Activated T-cell treated with anti-CD3 and anti-CD28 coated beads for 1 hour (primary cell): ENCODE measurements at regions not wholly inside any gene's neighbourhood (a gene's known extent, or its start where the extent isn't known, plus 50 kb on each side); places are given as distances from the start of the nearest gene placed in this dataset.

Experiments used
- DNase-seq: peaks from one replicate; pipeline ENCODE4 v3.0.0-alpha.2; 2020; ENCODE audit warnings: low read depth

GRCh38 chr16:85309656-85310587, 197.7 kb upstream of the CIBAR2 start:
- DNase-seq: no peak

DNA sequence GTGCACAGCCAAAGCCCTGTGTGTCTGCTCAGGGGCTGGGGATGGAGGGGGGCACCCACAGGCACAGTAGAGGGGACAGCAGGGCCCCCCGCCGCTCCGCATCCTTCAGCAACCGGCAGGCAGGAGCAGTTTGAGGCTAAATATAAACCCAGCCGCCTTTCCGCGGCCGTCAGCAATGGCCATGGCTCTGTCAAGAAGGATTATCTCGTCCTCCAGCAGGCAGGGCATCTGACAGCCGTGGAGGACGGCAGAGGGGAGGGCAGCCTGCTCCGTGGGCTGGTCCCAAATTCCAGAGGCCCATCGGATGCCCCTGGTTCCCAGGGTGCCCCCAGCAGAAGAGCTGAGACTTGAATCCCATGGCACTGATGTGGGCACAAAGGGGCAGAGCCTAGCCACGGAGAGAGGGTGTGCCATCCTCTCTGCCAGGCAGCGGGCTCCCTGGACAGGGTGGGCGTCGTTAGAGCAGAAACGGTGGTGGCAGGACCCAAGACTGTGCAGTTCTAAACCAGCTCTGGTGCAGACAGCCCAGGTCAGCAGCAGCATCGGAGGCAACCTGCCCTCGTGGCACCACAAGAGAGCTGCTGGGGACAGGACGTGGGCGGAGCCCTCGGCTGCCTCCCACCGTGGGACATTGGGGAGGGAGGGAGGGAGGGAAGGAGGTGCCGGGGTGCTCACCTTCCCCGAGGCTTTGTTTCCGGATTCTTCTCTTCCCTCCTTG, 198.8 kb upstream of the CIBAR2 start:
- DNase-seq: no peak

- no peak for DNase-seq
Measured at GRCh38 chr16:85311741-85312140, 199.5 kb upstream of the CIBAR2 start.

DNA sequence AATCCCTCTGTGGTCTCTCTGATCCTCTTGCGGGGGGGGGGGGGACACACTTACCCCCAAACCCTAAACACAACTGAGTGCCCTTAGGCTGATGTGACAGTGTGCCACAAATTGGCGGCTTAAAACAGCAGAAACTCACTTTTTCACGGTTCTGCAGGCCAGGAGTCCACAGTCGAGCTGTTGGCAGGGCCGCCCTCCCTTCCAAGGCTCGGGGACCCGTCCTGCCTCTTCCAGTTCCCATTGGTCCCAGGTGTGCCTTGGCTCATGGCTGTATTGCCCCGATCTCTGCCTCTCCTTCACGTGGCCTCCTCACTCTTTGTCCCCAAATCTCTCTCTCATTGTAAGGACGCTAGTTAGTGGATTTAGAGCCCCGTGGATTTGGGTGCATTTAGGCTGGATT, 199.9 kb upstream of the CIBAR2 start:
- DNase-seq: no peak

DNA sequence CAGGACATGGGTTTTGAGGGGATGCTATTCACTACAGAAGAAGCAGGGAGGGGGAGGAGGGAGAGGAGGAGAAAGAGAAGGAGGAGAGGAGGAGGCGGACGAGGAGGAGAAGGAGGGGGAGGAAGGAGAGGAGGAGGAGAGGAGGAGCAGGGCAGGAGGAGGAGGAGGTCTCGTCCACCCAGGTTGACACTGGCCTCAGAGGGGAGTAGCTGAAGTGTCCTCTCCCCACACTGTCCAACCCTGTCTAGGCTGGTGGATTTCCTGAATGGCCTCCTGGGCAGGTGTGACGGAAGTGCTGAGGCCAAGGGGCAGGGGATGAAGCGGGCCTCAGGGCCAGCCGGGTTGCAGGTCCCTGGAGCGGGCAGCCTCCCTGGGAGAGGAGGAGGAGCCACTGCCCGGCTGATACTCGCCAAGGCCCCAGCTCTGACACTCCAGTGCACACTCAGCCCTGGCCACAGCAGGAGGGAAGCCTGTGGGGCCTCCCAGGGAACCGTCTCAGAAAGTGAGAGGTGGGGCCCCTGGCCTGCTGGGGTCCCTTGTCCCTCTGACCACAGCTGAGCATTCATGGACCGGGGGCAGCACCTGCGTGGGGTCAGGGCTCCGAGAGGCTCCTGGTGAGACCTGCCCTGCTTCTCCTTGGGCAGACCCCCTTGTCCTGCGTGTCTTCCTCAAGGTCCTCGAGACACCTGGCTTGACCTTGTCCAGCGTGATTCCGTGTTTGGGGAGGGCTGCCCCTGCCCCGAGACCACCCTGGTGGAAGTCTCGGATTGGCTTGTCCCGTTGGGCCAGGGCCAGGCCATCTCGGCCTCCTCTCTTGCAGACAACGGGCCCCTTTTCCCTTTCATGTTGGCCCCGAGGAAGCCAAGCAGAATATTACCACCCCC, 200.6 kb upstream of the CIBAR2 start:
- DNase-seq: no peak

DNA sequence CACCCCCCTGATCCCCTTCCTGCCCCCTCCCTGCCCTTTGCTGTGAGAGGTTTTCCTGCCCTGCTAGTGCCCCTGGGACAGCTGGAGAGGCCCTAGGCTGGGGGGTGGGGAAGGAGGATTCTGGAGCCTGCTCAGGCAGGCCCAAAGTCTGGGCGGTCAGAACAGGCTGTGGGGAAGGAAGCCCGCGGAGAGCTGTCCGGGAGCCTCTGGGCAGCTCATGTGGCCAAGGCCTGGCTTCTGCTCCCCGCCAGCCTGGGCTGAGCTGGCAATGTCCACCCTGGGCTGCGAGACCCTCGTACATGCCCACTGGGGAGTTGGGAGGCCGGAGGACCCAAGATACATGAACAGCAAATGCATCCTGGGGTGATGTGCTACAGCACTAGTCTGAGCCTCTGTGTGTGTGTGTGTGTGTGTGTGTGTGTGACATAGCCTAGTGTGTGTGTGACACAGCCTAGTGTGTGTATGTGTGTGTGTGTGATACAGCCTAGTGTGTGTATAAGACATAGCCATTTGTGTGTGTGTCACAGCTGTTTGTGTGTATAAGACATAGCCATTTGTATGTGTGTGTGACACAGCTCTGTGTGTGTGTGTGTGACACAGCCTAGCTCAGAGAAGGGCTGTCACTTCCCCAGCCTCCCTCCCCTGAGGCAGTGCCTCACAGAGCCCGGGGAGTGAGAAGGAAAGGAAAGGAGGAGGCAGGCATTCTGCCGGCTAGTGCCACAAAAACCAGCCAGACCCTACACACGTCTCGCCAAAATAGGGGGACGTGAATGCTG, 201.4 kb upstream of the CIBAR2 start:
- DNase-seq: no peak

DNA sequence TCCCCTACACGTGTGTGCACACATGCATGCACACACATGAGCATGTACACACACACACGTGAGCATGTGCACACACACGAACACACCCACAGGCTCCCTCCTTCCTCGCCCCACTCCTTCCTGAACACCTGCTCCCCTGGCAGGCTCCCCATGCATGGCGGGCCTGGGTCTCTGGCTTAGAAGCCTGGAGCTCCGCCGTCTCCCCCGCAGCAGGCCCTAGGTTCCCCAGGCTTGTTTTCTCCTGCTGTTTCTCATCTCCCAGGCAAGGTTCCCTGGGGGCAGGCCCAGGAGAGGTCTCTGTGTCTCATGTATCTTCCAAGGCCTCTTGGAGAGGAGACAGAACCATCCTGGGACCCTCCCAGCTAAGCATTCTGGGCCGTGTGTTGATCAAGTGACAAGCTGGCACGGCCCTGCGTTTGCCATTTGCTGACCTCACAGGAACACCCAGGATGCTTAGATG, 202.3 kb upstream of the CIBAR2 start:
- no peak for DNase-seq

DNA sequence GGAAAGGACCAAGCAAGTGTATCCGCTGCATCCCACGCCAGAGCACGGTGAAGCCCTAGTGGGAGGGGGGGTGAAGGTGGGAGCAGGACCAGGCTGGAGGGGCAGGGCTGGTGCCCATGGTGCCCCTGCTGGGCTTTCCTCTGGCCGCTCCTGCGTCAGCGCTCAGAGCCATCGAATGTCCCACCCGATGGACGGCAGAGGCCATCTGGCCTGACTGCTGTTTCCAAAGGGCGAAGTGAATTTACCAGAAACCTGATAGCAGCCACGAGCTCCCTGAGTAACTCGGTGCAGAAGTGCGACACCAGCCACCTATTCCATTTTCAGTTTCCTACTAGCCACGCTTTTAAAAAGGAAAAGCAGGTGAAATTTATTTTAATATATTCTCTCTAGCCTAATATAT, 203.6 kb upstream of the CIBAR2 start:
- no peak for DNase-seq

DNA sequence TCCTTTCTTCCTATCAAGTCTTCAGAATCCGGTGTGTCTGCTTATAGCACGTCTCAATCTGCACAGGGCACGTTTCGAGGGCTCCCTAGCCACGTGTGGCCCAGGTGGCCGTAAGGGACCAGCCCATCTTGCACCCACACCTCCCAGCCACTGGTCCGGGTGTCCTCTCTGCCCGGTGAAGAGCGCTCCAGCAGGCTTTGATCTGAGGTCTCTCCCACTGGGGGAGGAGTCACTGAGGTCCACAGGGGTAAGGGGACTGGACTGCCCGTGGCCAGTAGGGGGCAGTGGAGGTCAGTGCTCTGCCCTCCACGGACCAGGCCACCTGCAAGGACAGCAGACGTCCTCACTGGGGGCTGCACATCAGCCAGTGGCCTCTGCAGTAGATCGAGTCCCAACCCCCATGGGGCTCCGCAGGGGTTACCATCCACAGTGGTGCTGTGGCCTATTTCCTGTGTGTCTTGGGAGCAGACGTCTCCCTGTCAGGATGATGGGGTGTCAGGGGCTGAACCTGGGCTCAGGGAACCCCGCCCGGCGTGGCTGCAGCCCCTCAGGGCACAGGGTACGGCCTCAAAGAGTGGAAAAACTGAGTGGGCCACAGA, 204.1 kb upstream of the CIBAR2 start:
- DNase-seq: no peak

DNA sequence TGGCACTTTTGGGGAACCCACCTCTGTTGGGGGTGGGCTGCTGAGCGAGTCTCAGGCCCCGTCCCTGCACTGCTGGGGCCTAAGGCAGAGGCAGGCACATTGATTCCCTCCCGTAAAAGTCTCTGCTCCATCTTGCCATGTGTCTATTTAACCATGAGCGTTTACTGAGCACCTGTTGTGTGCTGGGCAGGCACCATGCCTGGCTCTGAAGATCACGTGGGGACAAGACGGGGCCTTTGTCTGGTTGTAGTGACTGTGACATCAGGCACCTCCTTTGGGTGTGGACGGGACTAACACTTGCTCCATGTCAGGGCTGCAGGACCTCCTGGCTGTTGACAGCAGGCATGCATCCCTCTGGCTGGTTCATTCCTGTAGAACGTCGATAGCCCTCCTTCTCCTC, 204.7 kb upstream of the CIBAR2 start:
- no peak for DNase-seq

GRCh38 chr16:85317704-85318103, 205.4 kb upstream of the CIBAR2 start:
- no peak for DNase-seq

- no peak for DNase-seq
Measured at GRCh38 chr16:85319208-85319983, 207.1 kb upstream of the CIBAR2 start.

- no peak for DNase-seq
Measured at GRCh38 chr16:85319984-85320440, 207.7 kb upstream of the CIBAR2 start.

DNA sequence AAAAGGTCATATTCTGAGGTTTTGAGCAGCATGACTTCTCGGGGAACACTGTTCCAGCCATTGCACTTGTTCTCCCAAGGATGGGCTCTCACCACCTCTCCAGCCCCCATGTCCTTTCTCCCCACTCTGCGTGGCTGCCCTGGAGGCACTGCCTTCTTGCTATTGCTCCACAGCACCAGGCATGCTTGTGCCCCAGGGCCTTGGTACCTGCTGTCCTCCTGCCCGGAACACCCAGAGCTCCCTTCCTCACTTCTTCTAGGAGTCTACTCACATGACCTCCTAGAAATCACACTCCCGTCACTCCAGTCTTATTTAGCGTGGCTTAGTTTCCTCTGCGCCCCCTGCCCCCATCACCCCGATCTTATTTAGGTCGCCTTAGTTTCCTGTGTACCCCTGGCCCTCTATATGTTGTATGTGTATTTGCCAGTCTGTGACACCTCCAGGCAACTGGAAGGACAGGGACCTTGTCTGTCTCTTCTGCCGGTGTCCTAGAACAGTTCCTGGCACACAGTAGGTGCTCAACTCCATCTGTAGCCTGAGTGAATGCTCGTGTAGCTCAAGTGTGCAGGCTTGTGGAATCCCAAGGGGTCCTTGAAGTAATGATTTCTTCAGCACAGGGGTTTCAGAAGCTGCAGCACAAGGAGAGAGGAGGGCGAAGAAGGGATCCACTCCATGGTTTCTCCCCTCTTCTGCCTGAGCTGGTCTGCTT, 208.6 kb upstream of the CIBAR2 start:
- DNase-seq: no peak

DNA sequence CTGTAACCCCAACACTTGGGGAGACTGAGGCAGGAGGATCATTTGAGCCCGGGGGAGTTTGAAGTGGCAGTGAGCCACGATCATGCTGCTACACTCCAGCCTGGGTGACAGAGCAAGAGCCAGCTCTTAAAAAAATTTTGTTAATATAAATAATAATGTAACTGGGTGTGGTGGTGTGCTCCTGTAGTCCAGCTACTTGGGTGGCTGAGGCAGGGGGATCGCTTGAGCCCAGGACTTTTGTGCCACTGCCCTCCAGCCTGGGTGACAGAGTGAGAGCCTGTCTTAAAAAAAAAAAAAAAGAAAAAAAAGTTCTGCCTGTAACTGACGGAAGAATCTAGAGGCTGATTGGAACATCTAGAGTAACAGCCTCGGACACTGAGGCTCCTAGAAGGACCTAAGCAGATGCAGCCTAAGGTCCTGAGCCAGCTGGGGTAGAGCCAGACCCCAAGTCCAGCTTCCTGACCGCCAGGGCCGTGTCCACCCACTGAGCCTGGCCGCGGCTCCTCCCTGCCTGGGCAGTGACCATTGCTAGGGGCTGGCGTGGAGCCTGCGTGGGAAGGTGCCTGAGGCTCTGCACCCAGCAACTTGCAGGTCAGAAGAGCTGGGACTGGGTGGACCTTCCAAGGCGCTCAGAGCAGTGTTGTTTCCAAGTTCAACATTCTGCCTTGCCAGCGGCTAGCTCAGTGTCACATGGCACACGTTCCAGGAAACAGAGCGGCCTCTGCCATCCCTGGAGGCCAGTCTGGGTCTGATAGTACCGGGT, 209.4 kb upstream of the CIBAR2 start:
- no peak for DNase-seq

GRCh38 chr16:85323230-85323960, 211.1 kb upstream of the CIBAR2 start:
- DNase-seq: no peak

- DNase-seq: no peak
Measured at GRCh38 chr16:85323961-85324253, 211.6 kb upstream of the CIBAR2 start.

GRCh38 chr16:85324488-85324887, 212.2 kb upstream of the CIBAR2 start:
- no peak for DNase-seq
